Suppressor macrophage treated with lipopolysaccharide for 4 hours (primary cell): ENCODE measurements at regions not wholly inside any gene's neighbourhood (a gene's known extent, or its start where the extent isn't known, plus 50 kb on each side); places are given as distances from the start of the nearest gene placed in this dataset.

Source experiments
- DNase-seq: peaks from one replicate; pipeline ENCODE4 v3.0.0-alpha.2; 2020

GRCh38 chr5:98994611-98995010 is 65.8 kb upstream of the CHD1 start:
- DNase-seq = no peak

DNA sequence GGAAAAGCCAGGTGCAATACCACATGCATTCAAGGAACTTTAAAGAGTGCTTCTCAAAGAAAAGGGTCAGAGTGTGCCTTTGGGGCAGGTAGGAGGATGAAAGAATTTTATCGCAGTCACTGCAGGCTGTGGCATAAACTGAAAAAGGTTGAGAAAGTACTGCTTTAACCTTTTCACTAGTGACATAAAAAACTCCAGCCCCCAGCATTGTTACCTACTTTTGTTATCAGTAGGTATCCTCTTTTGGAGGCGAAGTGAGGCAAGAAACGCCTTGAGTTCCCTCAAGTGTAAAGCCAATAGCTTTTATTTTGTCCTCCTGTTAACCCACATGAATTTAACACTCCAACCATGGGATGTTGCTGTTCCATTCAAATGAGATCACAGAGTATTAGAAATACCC is 64.7 kb upstream of the CHD1 start:
- no peak for DNase-seq

- DNase-seq = no peak
These were observed 63.7 kb upstream of the CHD1 start for GRCh38 chr5:98992552-98992951.

GRCh38 chr5:98989727-98990126 is 60.9 kb upstream of the CHD1 start:
- DNase-seq = peak; percentile 63

DNA sequence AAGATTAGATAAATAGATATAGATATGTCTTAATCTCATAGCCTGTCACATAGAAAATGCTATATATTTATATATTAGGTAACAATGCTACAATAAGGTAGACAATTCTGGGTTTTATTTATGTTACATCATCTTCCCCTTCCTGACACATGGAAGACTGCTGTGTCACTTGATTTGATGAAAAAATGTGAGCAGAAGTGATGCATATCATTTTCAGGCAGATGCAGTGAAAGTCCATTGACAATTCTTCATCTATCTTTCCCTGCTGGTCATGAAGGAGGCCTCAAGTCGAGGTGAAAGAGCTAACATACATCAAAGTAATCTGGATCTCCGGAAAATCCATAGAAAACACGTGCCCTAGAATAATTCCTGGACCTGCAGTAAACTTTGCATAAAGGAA is 57.8 kb upstream of the CHD1 start:
- no peak for DNase-seq

- no peak for DNase-seq
These were observed 54.1 kb upstream of the CHD1 start for GRCh38 chr5:98982880-98983279.
